ENCODE measurements at regions not wholly inside any gene's neighbourhood (a gene's known extent, or its start where the extent isn't known, plus 50 kb on each side); places are given as distances from the start of the nearest gene placed in this dataset.

DNA sequence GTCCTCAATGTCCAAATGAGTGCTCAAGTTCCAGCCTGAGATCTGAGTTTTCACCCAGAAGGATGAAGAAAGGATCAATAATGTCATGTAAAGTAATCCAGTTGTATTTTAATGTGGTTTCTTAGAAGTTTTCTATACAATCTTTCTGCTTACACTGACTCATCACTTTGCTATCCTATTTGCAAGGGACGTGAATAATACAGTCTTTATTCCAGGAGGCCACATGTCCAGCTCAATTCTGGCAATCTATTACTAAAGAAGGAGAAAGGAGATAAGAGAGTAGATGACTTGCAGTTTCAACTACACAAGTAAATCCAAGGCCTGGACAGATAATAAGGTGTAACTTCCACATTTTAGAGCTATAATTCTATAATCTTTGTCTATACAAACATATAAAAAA lies 601.1 kb upstream of the SETBP1 start:
- Mint-ChIP-seq H3K36me3 (no peaks in the 10 kb centered on the region), H3K9me3 (peaks cover 4 to 5% of the 10 kb centered on the region in 2 donors), H3K27ac (no peak overlapping the region)
- DNase-seq (ENCODE audit: low spot score in 2 of 2) (no peak), ATAC-seq (no peak)

DNA sequence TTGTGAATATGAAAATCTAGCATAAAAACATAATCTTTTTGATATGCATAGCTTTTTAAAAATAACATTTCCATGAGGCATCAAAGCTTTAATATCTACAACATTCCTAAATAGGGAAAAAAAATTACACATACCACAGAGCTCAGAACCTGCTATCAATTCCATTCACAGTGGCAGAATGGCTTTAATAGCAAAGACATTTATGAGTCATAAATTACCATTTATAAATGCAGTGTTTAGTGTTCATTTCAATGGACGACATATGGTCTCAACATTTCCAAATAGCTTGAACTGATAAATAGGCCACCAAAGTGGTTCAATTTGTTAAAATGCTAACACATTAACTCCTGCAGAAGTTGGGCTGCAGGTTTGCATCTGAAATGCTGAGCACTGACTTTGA lies 600.6 kb upstream of the SETBP1 start:
- ATAC-seq, result no peak
- H3K36me3 Mint-ChIP-seq, result no peaks in the 10 kb centered on the region
- no peak overlapping the region for H3K27ac Mint-ChIP-seq
- H3K9me3 Mint-ChIP-seq, result peaks cover 4 to 5% of the 10 kb centered on the region in 2 donors
- no peak for DNase-seq (ENCODE audit: low spot score in 2 of 2)

DNA sequence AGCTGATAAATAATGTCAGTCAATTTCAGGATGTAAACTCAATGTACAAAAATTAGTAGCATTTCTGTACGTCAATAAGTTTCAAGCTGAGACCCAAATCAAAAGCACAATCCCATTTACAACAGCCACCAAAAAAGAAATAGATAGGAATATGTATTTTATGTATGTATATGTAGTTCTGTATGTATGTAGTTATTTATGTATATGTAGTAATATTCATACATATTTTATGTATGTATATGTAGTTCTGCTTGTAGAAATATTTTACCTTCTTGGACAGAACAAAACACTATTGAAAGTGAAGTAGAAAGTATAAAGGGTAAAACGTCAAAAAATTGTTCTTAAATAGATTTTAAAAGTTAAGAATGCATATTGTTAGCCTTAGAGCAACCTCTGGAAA lies 591.0 kb upstream of the SETBP1 start:
- Mint-ChIP-seq H3K9me3 (peaks cover 6 to 14% of the 10 kb centered on the region in 2 donors), H3K27ac (no peak overlapping the region), H3K36me3 (no peaks in the 10 kb centered on the region)
- DNase-seq (ENCODE audit: low spot score in 2 of 2) (no peak), ATAC-seq (no peak)

DNA sequence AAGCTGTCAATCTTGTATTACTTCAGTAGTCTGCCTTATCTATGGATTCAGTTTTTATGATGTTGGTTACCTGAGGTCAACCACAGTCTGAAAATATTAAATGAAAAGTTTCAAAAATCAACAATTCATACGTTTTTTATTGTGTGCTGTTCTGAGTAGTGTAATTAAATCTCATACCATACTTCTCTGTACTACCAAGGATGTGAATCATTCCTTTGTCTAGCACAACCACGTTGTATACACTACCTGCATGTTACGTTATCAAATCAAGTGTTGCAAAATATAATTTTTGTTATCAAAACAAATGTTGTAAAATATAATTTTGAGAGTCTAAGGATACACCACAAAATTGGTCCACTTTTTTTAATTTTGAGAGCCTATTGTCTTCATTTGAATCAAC lies 590.2 kb upstream of the SETBP1 start:
- H3K36me3 Mint-ChIP-seq, result peaks cover 0 to 4% of the 10 kb centered on the region in 2 donors
- DNase-seq (ENCODE audit: low spot score in 2 of 2), result no peak
- H3K27ac Mint-ChIP-seq, result no peak overlapping the region
- no peak for ATAC-seq
- H3K9me3 Mint-ChIP-seq, result peaks cover 13 to 18% of the 10 kb centered on the region in 2 donors

DNA sequence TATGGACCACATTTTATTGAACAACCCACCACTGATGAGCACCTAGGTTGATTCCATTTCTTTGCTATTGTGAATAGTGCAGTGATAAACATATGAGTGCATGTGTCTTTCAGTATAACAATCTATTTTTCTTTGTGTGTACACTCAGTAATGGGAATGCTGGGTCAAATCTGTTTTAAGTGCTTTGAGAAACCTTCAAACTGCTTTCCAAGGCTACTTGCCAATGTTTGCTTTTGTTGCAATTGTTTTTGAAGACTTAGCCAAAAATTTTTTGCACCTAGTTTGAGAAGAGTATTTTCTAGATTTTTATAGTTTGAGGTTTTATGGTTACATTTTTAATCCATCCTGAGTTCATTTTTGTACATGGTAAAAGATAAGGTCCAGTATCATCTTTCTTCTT lies 587.4 kb upstream of the SETBP1 start:
- no peak for ATAC-seq
- Mint-ChIP-seq H3K9me3 (peaks cover 16 to 19% of the 10 kb centered on the region in 2 donors), H3K27ac (no peak overlapping the region)

DNA sequence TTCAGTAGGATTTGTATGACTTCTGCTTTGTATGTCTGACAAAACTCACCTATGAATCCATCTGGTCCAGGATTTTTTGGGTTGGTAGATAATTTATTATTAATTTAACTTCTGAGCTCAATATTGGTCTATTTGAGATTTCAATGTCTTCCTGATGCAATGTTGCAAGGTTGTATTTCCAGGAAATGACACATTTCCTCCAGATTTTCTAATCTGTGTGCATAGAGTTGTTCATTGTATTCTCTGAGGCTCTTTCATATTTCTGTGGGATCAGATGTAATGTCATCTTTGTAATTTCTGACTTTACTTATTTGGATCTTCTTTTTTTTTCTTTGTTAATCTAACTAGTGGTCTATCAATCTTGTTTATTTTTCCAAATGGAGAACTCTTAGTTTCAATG lies 584.7 kb upstream of the SETBP1 start:
- DNase-seq (ENCODE audit: low spot score in 2 of 2) (no peak), ATAC-seq (no peak)
- peaks cover 21 to 26% of the 10 kb centered on the region in 2 donors for H3K9me3 Mint-ChIP-seq
- peaks cover 0 to 6% of the 10 kb centered on the region in 2 donors for H3K36me3 Mint-ChIP-seq
- no peak overlapping the region for H3K27ac Mint-ChIP-seq

More for the DNA sequence above, 587.4 kb upstream of the SETBP1 start:
- no peak for DNase-seq (ENCODE audit: low spot score in 2 of 2)
- H3K36me3 Mint-ChIP-seq, result peaks cover 0 to 6% of the 10 kb centered on the region in 2 donors

DNA sequence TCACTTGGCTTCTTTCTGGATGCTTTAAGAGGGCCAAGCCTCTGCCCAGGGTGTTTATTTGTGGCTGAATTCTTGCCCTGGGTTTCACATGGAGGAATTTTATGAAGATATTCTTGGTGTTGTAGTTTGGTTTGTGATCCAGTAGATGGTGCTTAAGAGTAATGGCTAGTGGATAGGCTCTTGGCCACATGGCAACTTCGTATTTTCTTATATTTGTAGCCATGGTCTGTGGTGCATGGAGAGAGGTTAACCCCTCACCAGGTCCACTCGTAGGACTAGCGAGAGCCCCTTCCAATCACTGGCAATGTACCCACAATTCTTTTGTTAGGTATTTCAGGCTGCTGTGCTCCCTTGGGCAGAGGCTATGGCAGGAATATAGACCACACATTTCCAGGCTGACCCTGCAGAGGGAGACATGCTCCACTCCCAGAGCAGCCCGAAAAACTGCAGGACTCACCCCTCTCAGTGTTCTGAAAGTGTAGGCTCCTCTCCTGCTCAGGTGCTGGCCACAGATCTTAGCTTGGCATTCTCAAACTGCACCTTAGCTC lies 582.1 kb upstream of the SETBP1 start:
- no peak for DNase-seq (ENCODE audit: low spot score in 2 of 2)
- Mint-ChIP-seq H3K27ac (no peak overlapping the region), H3K9me3 (peaks cover 27 to 29% of the 10 kb centered on the region in 2 donors), H3K36me3 (peaks cover 0 to 6% of the 10 kb centered on the region in 2 donors)
- ATAC-seq, result no peak

DNA sequence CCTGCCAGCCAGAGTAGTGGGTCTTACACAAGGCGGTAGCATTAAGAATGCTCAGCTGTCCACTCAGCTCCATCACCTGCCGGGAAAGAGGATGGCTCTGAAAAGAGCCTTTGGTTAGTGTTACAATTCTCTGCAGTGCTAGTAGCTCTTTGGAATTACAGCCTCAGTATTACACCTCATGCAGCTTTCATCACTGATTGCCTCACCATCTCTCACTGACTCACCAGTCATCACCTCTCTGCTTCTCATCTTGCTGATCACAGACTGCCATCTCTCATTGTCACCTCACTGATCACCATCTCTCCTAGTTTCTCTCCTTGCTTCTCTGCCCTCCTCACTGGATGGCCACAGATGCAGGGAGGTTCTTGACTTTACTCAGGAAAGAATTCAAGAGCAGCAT lies 573.5 kb upstream of the SETBP1 start:
- Mint-ChIP-seq H3K36me3 (no peaks in the 10 kb centered on the region), H3K9me3 (peaks cover 12 to 16% of the 10 kb centered on the region in 2 donors), H3K27ac (no peak overlapping the region)
- DNase-seq (ENCODE audit: low spot score in 2 of 2) (no peak), ATAC-seq (no peak)

DNA sequence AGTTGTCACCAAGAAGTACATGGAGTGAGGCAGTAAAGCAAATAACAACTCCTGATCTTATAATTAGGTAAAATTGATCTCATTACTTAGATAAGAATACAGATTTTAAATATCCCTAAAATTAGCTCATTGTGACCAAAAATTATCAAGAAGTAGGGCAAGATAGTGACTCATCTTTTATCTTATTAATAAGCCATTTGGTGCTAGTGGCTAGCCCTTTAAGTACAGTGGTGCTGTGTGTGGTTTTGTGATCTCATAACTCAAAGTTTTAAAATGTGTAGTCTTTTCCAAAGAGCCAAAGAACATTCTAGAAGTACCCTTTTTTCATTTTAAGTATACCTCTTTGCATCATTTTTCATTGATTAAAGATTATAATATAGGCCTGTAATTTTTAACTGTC lies 569.4 kb upstream of the SETBP1 start:
- Mint-ChIP-seq H3K9me3 (peaks cover 12% of the 10 kb centered on the region in 2 donors), H3K36me3 (no peaks in the 10 kb centered on the region), H3K27ac (no peak overlapping the region)
- DNase-seq (ENCODE audit: low spot score in 2 of 2) (no peak), ATAC-seq (no peak)

DNA sequence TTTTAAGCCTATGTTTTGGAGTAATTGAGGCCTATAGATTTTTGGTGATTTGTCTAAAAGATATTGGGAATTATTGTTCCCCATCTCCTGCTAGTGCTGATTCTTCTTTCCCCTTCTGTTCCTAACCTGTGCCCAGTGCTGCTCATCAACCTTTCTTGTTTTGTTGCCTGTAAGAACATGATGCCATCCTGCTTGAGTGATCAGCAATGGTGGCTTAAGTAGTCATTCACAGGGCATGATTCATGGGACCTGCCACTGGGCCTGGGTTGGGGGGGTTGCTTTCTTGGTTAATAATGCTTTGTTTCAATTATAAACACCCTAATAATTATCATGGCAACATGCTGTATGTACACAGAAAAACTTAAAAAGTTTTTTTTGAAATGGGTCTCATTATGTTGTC lies 562.9 kb upstream of the SETBP1 start:
- DNase-seq (ENCODE audit: low spot score in 2 of 2) (no peak), ATAC-seq (no peak)
- Mint-ChIP-seq H3K27ac (no peak overlapping the region), H3K9me3 (peaks cover 7 to 11% of the 10 kb centered on the region in 2 donors), H3K36me3 (no peaks in the 10 kb centered on the region)

DNA sequence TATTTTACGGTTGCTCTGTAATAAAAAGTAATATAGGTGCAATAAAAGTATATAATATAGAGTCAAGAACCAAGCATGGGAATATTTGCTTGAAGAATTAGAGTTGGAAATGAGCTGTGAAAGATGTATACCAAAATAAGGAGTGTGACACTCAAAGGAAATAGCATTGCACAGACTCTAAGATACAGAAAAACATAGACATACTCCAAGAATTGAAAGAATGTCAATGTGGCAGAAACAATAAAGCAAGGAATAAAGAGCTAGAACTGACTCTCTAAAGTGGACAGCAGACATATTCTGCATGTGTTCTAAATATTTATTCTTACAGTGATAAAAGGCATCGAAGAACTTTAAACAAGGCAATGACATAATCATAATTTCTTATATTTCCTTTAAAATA lies 561.1 kb upstream of the SETBP1 start:
- ATAC-seq, result no peak
- no peak for DNase-seq (ENCODE audit: low spot score in 2 of 2)
- Mint-ChIP-seq H3K27ac (no peak overlapping the region), H3K36me3 (no peaks in the 10 kb centered on the region), H3K9me3 (peaks cover 7 to 11% of the 10 kb centered on the region in 2 donors)

DNA sequence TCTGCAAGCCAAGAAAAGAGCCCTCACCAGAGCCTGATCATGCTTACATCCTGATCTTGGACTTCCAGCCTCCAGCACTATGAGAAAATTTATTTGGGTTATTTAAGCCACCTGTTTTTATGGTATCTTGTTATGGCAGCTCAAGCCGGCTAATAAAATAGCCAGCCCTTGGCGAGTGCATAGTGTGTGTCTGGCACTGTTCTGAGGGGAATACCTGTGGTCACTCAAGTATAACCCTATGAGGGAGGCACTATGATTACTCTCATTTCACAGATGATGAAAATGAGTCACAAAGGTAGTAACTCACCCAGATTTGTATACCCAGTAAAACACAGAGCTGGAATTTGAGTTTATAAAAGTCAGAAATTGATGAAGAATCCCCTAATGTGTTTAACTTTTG lies 556.9 kb upstream of the SETBP1 start:
- ATAC-seq (no peak), DNase-seq (ENCODE audit: low spot score in 2 of 2) (no peak)
- no peaks in the 10 kb centered on the region for H3K36me3 Mint-ChIP-seq
- H3K27ac Mint-ChIP-seq, result no peak overlapping the region
- peaks cover 0 to 15% of the 10 kb centered on the region in 2 donors for H3K9me3 Mint-ChIP-seq

DNA sequence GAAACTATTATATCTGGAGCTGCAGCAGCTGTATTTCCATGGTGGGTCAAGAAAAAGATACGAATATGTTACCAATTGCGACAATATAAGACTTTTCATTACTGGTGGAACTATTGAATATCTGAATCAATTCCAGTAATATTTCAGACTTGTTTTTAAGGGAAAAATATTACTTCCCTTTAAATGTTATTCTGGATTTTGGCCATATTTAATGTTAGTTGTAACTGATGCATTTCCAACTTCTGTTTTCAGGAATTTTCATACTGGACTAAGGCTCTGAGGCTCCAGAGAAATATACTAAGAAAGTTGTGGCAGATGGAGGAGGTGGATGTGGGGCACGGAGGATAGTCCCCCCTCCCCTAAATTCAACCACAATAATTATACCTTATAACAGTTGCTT lies 555.2 kb upstream of the SETBP1 start:
- ATAC-seq (no peak), DNase-seq (ENCODE audit: low spot score in 2 of 2) (no peak)
- H3K36me3 Mint-ChIP-seq, result no peaks in the 10 kb centered on the region
- peaks cover 4 to 9% of the 10 kb centered on the region in 2 donors for H3K9me3 Mint-ChIP-seq
- no peak overlapping the region for H3K27ac Mint-ChIP-seq

DNA sequence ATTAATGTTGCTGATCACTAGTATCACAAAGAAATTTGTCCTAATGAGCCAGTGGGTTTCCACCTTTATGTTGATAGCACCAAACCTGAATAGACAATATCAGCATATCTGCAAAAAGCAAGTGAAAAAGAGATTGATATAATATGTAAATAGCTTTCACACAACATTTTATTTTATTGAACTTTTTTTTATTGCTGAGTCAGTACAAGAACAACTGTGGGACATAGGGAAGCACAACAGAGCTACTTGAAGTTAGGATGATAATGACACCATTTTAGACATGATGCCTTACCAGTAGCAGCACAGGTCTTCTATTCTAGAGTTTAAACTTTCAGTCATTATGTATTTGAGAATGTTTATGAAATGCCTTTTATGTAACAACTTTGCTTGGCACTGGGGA lies 554.1 kb upstream of the SETBP1 start:
- DNase-seq (ENCODE audit: low spot score in 2 of 2) (no peak), ATAC-seq (no peak)
- H3K9me3 Mint-ChIP-seq, result peaks cover 4 to 9% of the 10 kb centered on the region in 2 donors
- H3K27ac Mint-ChIP-seq, result no peak overlapping the region
- no peaks in the 10 kb centered on the region for H3K36me3 Mint-ChIP-seq

DNA sequence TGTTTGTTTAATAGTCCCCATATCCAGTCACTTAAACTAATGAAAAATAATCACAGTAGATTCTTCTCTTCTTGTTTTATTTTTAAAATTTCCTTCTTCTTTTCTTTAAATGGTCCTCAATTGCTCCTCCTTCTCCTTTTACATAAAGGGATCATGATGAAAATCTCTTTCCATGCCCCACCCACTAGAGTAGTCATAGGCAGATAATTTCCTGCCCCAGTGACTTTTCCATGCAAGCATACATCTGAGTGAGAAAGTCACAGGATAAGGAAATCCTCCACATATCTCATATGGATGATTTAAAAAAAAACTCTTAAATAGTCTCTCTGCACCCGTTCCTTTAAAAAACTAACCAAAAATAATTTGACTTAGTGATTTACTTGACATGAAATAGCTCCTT lies 552.3 kb upstream of the SETBP1 start:
- no peaks in the 10 kb centered on the region for H3K36me3 Mint-ChIP-seq
- no peak overlapping the region for H3K27ac Mint-ChIP-seq
- DNase-seq (ENCODE audit: low spot score in 2 of 2), result no peak
- ATAC-seq, result no peak
- H3K9me3 Mint-ChIP-seq, result peaks cover 4 to 14% of the 10 kb centered on the region in 2 donors

DNA sequence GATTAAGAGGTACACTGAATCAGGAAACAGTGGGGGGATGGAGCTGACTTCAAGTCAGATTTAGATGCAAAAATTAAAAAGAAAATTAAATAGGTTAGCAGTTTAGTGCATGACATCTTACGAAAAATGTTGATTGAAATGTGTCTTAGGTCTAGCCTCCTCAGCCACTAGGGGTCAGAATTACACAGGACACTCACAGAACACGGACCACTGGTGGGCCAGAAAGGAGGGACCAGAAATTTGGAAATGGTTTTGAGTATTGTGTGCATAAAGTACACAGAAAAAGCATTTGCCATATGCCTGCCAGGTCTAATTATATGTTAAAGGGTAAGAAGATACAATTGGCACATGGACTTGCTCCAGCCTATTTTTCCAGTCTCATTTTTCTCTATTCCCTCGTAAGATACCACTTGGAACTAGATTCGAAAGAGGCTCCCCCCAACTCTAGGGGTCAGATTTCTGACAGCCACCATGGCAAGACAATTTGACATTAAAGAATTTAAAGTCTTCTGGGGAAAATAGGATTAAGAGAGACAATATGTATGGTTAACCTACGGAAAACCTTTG lies 550.2 kb upstream of the SETBP1 start:
- Mint-ChIP-seq H3K27ac (no peak overlapping the region), H3K9me3 (peaks cover 12 to 22% of the 10 kb centered on the region in 2 donors), H3K36me3 (peaks cover 0 to 8% of the 10 kb centered on the region in 2 donors)
- ATAC-seq (no peak), DNase-seq (ENCODE audit: low spot score in 2 of 2) (no peak)

DNA sequence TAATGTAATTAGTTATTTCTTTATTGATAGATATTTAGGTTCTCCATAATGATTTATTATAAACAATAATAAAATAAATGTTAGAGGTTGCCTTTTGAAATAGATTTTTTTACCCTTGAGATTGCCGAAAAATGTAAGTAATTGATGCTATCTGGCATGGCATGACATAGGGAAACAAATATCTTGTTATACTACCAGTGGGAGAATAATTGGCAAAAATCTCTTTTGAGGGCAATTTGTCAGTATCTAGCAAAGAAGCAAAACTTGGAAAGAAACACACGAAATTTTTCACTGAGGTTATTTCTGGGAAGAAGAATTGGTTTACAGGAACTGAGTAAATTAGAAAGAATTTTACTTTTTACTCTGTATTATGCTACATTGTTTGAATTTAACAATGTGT lies 547.2 kb upstream of the SETBP1 start:
- H3K36me3 Mint-ChIP-seq, result peaks cover 0 to 8% of the 10 kb centered on the region in 2 donors
- ATAC-seq, result no peak
- peaks cover 15 to 18% of the 10 kb centered on the region in 2 donors for H3K9me3 Mint-ChIP-seq
- no peak for DNase-seq (ENCODE audit: low spot score in 2 of 2)
- H3K27ac Mint-ChIP-seq, result no peak overlapping the region

DNA sequence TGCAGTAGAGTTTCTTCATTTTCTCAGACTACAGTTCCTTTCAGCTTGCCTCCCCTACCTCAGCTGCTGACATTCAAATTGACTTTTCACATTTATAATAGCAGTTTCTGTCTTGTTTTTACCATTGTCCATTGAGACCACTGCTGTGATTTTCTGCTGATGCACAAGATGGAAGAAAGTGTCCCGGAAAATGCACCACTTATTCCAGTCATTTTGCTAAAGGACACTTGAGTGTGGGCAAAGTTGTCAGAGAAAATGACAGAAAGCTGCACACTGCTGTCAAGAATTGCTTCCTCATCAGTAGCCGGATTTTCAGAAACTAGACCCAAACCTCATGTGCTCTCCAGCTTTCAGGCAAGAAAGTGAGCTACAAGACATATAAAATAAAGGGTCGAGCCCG lies 546.2 kb upstream of the SETBP1 start:
- H3K27ac Mint-ChIP-seq, result no peak overlapping the region
- no peak for DNase-seq (ENCODE audit: low spot score in 2 of 2)
- no peak for ATAC-seq
- peaks cover 0 to 8% of the 10 kb centered on the region in 2 donors for H3K36me3 Mint-ChIP-seq
- H3K9me3 Mint-ChIP-seq, result peaks cover 14 to 18% of the 10 kb centered on the region in 2 donors

Measured in activated naive CD4-positive, alpha-beta T cell treated with anti-CD3 and anti-CD28 coated beads, Interleukin-2, amount 50 U/mL, for 72 hours (primary cell).